GM23248 (cell line): ENCODE measurements at regions not wholly inside any gene's neighbourhood (a gene's known extent, or its start where the extent isn't known, plus 50 kb on each side); places are given as distances from the start of the nearest gene placed in this dataset.

ENCODE experiments used
- DNase-seq: peaks from one replicate; pipeline ENCODE4 v3.0.0-alpha.2; 2015
- H2AFZ ChIP-seq: fragments of 200-600 bp; sonication (generic); 2 replicates; pipeline ENCODE4 v1.6.1; 2016; ENCODE audit warnings: antibody characterized with exemption
- H3F3A ChIP-seq: fragments of 200-600 bp; sonication (generic); 2 replicates; pipeline ENCODE4 v1.6.1; 2016; ENCODE audit warnings: mild to moderate bottlenecking, antibody characterized with exemption, mixed run types; ENCODE audit not compliant: insufficient read depth
- H3K27ac ChIP-seq: fragments of 200-600 bp; sonication (generic); 2 replicates; pipeline ENCODE4 v1.5.1; 2016; ENCODE audit warnings: mild to moderate bottlenecking
- H3K27me3 ChIP-seq: fragments of 200-600 bp; sonication (generic); replicated peaks from 2 replicates; pipeline ENCODE4 v1.6.1; 2016; ENCODE audit warnings: mild to moderate bottlenecking; ENCODE audit not compliant: insufficient read depth
- H3K36me3 ChIP-seq: fragments of 200-600 bp; sonication (generic); 2 replicates; pipeline ENCODE4 v1.6.1; 2016; ENCODE audit warnings: low read depth, mild to moderate bottlenecking
- H3K4me1 ChIP-seq: fragments of 200-600 bp; sonication (generic); 2 replicates; pipeline ENCODE4 v1.6.1; 2016; ENCODE audit warnings: mild to moderate bottlenecking; ENCODE audit not compliant: insufficient read depth
- H3K4me2 ChIP-seq: fragments of 200-600 bp; sonication (generic); one replicate; pipeline ENCODE4 v1.6.1; 2016; ENCODE audit warnings: mild to moderate bottlenecking; ENCODE audit not compliant: unreplicated experiment
- H3K4me3 ChIP-seq: fragments of 200-600 bp; sonication (generic); 2 replicates; pipeline ENCODE4 v1.5.1; 2016; ENCODE audit warnings: mild to moderate bottlenecking
- H3K79me2 ChIP-seq: fragments of 200-600 bp; sonication (generic); 2 replicates; pipeline ENCODE4 v1.6.1; 2016; ENCODE audit warnings: mild to moderate bottlenecking; ENCODE audit not compliant: insufficient read depth
- H3K9ac ChIP-seq: fragments of 200-600 bp; sonication (generic); 2 replicates; pipeline ENCODE4 v1.6.1; 2016; ENCODE audit warnings: mild to moderate bottlenecking
- H3K9me2 ChIP-seq: fragments of 200-600 bp; sonication (generic); 2 replicates; pipeline ENCODE4 v1.6.1; 2016; ENCODE audit warnings: mixed run types, mild to moderate bottlenecking, moderate library complexity; ENCODE audit not compliant: insufficient read depth
- H3K9me3 ChIP-seq: fragments of 200-600 bp; sonication (generic); one replicate; pipeline ENCODE4 v1.6.1; 2017; ENCODE audit warnings: low read depth
- H4K20me1 ChIP-seq: fragments of 200-600 bp; sonication (generic); 2 replicates; pipeline ENCODE4 v1.6.0; 2016; ENCODE audit not compliant: insufficient read depth
- EZH2 ChIP-seq: fragments of 200-600 bp; sonication (generic); IDR thresholded peaks from 2 replicates; pipeline ENCODE4 v1.6.1; 2018; ENCODE audit warnings: antibody characterized with exemption, mild to moderate bottlenecking; ENCODE audit not compliant: insufficient read depth, poor library complexity, severe bottlenecking
- EZH2phosphoT487 ChIP-seq: fragments of 200-600 bp; sonication (generic); IDR thresholded peaks from 2 replicates; pipeline ENCODE4 v1.6.1; 2018; ENCODE audit warnings: antibody characterized with exemption, moderate library complexity, mild to moderate bottlenecking, low read depth; ENCODE audit not compliant: insufficient read depth
- WGBS, 2 experiments: methylation state at CpG; one replicate each; pipeline ENCODE4 v1.1.6; 2015 to 2017; ENCODE audit warnings: low lambda C conversion rate in 2 of 2, low coverage in 1 of 2; ENCODE audit errors: missing lambda C conversion rate in 2 of 2; 5-methylcytosine and 5-hydroxymethylcytosine counted together
- in situ Hi-C: fragments of 300-500 bp; cut with MboI; formaldehyde crosslinking; loops from 2 replicates; pipeline ENCODE4 v1.15.0; 2020

GRCh38 chr17:55655777-55656176 is 66.9 kb downstream of the TMEM100 start:
- no peaks in the 10 kb centered on the region for H3K4me1 ChIP-seq
- no peak overlapping the region for H3K27ac ChIP-seq
- H3F3A ChIP-seq = no peaks in the 10 kb centered on the region
- no peak for TF ChIP-seq EZH2
- no peak for TF ChIP-seq EZH2phosphoT487
- H3K27me3 ChIP-seq = no peaks in the 10 kb centered on the region
- H3K4me3 ChIP-seq = no peak overlapping the region
- no peak overlapping the region for H3K4me2 ChIP-seq
- no peak for DNase-seq
- no peaks in the 10 kb centered on the region for H3K9me3 ChIP-seq
- H3K9ac ChIP-seq = no peak overlapping the region
- no peaks in the 10 kb centered on the region for H3K36me3 ChIP-seq
- H3K9me2 ChIP-seq = no peaks in the 10 kb centered on the region
- no peak overlapping the region for H2AFZ ChIP-seq
- H3K79me2 ChIP-seq = no peaks in the 10 kb centered on the region
- in situ Hi-C loops = no loop called here
- no peaks in the 10 kb centered on the region for H4K20me1 ChIP-seq

- Histone ChIP-seq H3K27ac (no peak overlapping the region), H3K4me2 (no peak overlapping the region), H3K4me1 (no peaks in the 10 kb centered on the region), H4K20me1 (no peaks in the 10 kb centered on the region), H3K9me3 (no peaks in the 10 kb centered on the region), H3K36me3 (no peaks in the 10 kb centered on the region), H3K9ac (no peak overlapping the region), H3F3A (no peaks in the 10 kb centered on the region), H3K4me3 (no peak overlapping the region), H2AFZ (no peak overlapping the region), H3K27me3 (no peaks in the 10 kb centered on the region), H3K79me2 (no peaks in the 10 kb centered on the region), H3K9me2 (no peaks in the 10 kb centered on the region)
- 55% methylated on average over 5 of the region's 5 CpGs for WGBS, 2 experiments
- no peak for TF ChIP-seq EZH2phosphoT487
- no peak for TF ChIP-seq EZH2
- no peak for DNase-seq
- in situ Hi-C loops = no loop called here
Measured at GRCh38 chr17:55654821-55655220, 67.8 kb downstream of the TMEM100 start.

GRCh38 chr17:55654022-55654421 is 68.6 kb downstream of the TMEM100 start:
- H2AFZ ChIP-seq = no peak overlapping the region
- H3K4me3 ChIP-seq = no peak overlapping the region
- DNase-seq = no peak
- no peaks in the 10 kb centered on the region for H3K9me2 ChIP-seq
- H4K20me1 ChIP-seq = no peaks in the 10 kb centered on the region
- TF ChIP-seq EZH2 (no peak), EZH2phosphoT487 (no peak)
- no peak overlapping the region for H3K9ac ChIP-seq
- H3K27ac ChIP-seq = no peak overlapping the region
- no peaks in the 10 kb centered on the region for H3K4me1 ChIP-seq
- no peaks in the 10 kb centered on the region for H3K9me3 ChIP-seq
- H3K27me3 ChIP-seq = no peaks in the 10 kb centered on the region
- no peak overlapping the region for H3K4me2 ChIP-seq
- H3K36me3 ChIP-seq = no peaks in the 10 kb centered on the region
- WGBS, 2 experiments = 23 to 25% methylated on average over 2 of the region's 2 CpGs
- no peaks in the 10 kb centered on the region for H3F3A ChIP-seq
- H3K79me2 ChIP-seq = no peaks in the 10 kb centered on the region
- in situ Hi-C loops = no loop called here

GRCh38 chr17:55652825-55653224 is 69.8 kb downstream of the TMEM100 start:
- no peak overlapping the region for H2AFZ ChIP-seq
- no peak for DNase-seq
- H3K9me2 ChIP-seq = no peaks in the 10 kb centered on the region
- H3K36me3 ChIP-seq = no peaks in the 10 kb centered on the region
- H3F3A ChIP-seq = no peaks in the 10 kb centered on the region
- no peak overlapping the region for H3K27ac ChIP-seq
- in situ Hi-C loops = no loop called here
- H3K79me2 ChIP-seq = no peaks in the 10 kb centered on the region
- H4K20me1 ChIP-seq = no peaks in the 10 kb centered on the region
- no peaks in the 10 kb centered on the region for H3K9me3 ChIP-seq
- no peaks in the 10 kb centered on the region for H3K27me3 ChIP-seq
- H3K4me3 ChIP-seq = no peak overlapping the region
- H3K4me1 ChIP-seq = no peaks in the 10 kb centered on the region
- 81 to 85% methylated on average over 2 of the region's 2 CpGs for WGBS, 2 experiments
- H3K9ac ChIP-seq = no peak overlapping the region
- TF ChIP-seq EZH2phosphoT487 (no peak), EZH2 (no peak)
- no peak overlapping the region for H3K4me2 ChIP-seq

GRCh38 chr17:55652114-55652823 is 70.4 kb downstream of the TMEM100 start:
- DNase-seq = no peak
- 43 to 46% methylated on average over 2 of the region's 2 CpGs for WGBS, 2 experiments
- no peak overlapping the region for H3K9ac ChIP-seq
- no peaks in the 10 kb centered on the region for H4K20me1 ChIP-seq
- 0 out of 2 replicates have a peak, but pooled peaks cover 4% of the 10 kb centered on the region for H3K4me1 ChIP-seq
- no peaks in the 10 kb centered on the region for H3K9me3 ChIP-seq
- no peak overlapping the region for H3K4me2 ChIP-seq
- in situ Hi-C loops = no loop called here
- no peaks in the 10 kb centered on the region for H3K79me2 ChIP-seq
- no peaks in the 10 kb centered on the region for H3K27me3 ChIP-seq
- H3K27ac ChIP-seq = no peak overlapping the region
- no peaks in the 10 kb centered on the region for H3K36me3 ChIP-seq
- no peaks in the 10 kb centered on the region for H3F3A ChIP-seq
- no peaks in the 10 kb centered on the region for H3K9me2 ChIP-seq
- no peak overlapping the region for H2AFZ ChIP-seq
- TF ChIP-seq EZH2phosphoT487 = no peak
- no peak for TF ChIP-seq EZH2
- H3K4me3 ChIP-seq = no peak overlapping the region
